ENCODE measurements at regions not wholly inside any gene's neighbourhood (a gene's known extent, or its start where the extent isn't known, plus 50 kb on each side); places are given as distances from the start of the nearest gene placed in this dataset.

GRCh38 chr18:39564716-39565115, 1999.1 kb upstream of the CELF4 start:
- no peak for TF ChIP-seq CTCF (IDR thresholded peaks at IDR 0.05 in 8 of 11, conservative IDR thresholded peaks at IDR 0.05 in 3 of 11)
- no peak for TF ChIP-seq POLR2A (IDR thresholded peaks at IDR 0.05)
